Activated gamma-delta T cell treated with Interleukin-2 at 50 U/mL for 16 hours (primary cell): ENCODE measurements at regions not wholly inside any gene's neighbourhood (a gene's known extent, or its start where the extent isn't known, plus 50 kb on each side); places are given as distances from the start of the nearest gene placed in this dataset.
"Not testable (repeated sequence)": the region's sequence is repeated elsewhere in the genome, so short reads cannot be mapped to it uniquely, and the experiment has no call there.

ENCODE experiments used
- DNase-seq: peaks from one replicate; pipeline ENCODE4 v3.0.0-alpha.2; 2020

DNA sequence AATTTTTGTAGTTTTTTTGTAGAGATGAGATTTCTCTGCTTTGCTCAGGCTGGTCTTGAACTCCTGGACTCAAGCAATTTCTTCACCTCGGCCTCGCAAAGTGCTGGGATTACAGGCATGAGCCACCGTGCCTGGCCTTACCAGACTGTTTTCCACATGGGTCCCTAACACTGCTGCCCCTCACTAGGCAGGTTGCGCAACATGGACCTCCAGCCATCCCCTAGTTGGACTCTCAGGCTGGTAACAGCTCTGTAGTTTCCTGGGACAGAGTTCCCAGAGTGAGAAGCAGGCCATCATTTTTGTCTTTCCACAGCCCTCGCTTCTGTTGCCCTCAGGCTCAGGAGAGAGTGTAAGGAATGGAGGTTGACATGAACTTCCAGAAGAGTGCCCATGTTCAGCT, 156.1 kb downstream of the CTH start:
- DNase-seq = no peak

DNA sequence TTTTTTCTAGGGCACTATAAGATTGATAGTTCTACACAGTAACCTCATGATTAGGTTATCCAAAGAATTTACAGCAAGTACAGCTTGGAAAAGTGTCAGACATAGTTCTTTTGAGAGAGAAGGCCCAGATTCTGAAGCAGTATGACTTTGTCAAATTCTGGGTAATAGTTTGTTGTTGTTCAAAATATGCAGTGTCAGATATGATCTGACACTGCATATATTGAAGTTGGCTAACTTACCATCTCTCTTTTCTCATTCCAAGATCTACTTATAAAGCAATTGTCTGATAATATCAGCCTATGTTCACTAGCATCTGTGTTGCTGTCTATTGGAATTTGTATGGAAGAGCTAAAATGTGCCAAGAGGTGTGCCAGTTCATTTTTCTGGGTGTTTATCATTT, 160.1 kb downstream of the CTH start:
- DNase-seq = no peak

DNA sequence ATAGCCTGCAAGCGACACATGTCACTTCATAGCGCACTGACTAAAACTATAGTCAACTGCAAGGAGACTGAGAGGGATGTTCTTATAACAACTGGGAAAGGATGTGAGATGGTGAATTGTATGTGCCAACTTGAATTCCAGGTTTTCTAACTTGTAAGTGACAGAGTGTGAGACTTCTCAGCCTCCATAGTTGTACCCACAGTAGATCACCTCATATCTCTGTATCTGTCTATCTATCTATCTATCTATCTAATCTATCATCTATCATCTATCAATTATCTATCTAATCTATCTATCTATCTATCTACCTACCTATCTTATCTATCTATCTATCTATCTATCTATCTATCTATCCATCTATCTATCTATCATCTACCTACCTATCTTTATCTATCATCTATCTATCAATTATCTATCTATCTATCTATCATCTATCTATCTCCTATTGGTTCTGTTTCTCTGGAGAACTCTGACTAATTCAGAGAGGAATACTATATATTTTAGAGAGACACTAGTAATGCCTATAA, 162.3 kb downstream of the CTH start:
- no peak for DNase-seq

DNA sequence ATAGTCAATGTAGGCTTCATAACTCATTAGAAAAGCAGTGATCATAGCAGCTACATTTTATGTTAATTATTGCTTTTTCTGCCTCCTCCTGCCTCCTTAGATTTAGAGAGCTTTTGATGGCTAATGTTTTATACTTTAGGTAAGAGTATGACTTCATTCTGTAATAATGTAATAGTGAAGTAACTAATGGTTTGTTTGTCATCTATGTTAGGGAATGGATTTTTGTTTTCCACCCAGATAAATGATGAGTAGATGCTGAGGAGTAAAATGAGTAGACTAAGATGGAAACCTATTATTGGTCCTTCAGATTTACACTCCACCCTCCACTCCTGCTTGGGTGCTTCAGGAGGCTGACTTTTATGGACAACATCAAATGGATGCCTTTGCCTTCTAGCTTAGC, 170.6 kb downstream of the CTH start:
- DNase-seq = no peak

DNA sequence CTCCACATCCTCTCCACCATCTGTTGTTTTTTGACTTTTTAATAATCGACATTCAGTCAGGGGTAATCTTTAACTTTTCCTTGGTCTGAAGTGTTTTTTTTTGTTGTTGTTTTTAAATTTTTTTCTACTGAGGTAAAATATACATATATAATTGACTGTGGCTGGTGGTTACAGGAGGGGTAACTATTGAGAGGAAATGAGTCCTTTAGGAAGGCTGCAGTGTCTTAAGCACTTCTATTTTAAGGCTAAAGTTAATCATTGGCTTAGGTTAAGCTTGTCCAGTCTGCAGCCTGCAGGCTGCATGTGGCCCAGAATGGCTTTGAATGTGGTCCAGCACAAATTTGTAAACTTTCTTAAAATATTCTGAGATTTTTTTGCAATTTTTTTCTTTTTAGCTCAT, 172.5 kb downstream of the CTH start:
- DNase-seq = no peak

DNA sequence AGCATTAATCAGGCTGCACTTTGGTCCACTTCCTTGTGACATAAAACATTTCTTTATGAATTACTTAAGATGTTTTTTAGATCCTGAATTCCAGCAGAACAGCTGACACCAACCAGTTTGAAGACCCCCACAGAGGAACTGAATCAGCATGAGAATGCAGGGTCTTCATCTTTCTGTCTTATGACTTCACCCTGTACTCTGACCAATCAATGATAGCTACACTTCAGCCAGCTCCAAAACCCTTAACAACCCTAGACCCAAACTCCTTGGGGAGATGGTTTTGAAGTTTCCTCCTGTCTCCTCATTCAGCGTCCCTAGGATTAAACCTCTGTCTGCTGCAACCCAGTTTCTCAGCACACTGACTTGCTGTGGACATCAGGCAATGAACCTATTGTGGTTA, 175.0 kb downstream of the CTH start:
- no peak for DNase-seq

DNA sequence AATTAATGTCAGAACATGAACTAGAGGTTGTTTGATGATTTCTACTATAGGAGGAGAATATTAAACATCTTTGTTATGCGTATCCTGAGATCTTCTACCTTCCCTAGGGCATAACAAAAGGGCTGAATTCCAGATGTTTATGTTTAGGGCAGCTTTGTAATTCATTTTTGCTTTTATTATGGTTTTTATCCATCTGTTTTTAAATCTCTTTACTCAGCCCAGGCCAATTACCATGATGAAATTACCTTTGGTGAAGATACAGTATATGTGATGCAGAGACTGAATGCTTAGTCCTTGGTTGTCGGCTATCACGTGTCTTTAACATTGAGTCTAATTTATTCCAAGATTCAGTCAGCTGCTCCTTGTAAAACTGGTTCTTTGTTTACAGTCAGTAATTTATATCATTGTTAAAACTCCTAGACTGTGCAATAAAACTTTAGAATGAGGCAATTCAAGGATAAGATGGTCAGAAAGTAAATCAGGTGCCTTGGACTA, 176.9 kb downstream of the CTH start:
- DNase-seq = no peak

DNA sequence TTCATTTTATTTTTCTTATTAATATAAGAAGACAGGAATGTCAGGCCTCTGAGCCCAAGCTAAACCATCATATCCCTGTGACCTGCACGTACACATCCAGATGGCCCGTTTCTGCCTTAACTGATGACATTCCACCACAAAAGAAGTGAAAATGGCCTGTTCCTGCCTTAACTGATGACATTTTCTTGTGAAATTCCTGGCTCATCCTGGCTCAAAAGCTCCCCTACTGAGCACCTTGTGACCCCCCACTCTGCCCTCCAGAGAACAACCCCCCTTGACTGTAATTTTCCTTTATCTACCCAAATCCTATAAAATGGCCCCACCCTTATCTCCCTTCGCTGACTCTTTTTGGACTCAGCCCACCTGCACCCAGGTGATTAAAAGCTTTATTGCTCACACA, 182.5 kb downstream of the CTH start:
- DNase-seq = not testable (repeated sequence)

DNA sequence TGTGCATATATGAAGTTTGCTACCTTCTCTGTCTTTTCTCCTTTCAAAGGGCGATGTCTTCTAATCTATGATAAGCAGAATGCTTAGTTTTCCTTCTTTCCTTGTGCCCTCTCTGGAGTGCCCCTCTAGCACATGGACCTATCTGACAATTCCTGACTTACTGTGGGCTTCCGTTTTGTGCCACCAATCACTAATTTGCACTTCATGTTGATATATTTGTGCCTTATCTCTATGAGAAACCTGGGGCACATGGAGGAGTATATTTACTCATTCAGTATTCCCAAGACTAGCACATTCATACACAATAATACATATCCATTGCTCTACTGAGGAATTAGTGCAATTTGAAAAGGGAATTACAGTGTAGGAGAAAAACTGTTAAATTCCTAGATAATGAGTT, 197.7 kb downstream of the CTH start:
- no peak for DNase-seq

DNA sequence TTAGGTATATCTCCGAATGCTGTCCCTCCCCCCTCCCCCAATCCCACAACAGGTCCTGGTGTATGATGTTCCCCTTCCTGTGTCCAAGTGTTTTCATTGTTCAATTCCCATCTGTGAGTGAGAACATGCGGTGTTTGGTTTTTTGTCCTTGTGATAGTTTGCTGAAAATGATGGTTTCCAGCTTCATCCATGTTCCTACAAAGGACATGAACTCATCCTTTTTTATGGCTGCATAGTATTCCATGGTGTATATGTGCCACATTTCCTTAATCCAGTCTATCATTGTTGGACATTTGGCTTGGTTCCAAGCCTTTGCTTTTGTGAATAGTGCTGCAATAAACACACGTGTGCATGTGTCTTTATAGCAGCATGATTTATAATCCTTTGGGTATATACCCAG, 199.1 kb downstream of the CTH start:
- DNase-seq = not testable (repeated sequence)

DNA sequence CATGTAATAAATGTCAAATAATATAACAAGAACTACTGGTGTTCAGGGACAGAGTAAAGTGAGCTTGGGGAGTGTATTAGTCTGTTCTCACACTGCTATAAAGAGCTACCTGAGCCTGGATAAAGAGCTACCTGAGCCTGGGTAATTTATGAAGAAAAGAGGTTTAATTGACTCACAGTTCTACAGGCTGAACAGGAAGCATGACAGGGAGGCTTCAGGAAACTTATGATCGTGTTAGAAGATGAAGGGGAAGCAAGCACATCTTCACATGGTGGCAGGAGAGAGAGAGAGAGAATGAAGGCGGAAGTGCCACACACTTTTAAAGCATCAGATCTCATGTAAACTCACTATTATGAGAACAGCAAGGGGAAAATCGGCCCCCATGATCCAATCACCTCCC, 205.9 kb downstream of the CTH start:
- no peak for DNase-seq

DNA sequence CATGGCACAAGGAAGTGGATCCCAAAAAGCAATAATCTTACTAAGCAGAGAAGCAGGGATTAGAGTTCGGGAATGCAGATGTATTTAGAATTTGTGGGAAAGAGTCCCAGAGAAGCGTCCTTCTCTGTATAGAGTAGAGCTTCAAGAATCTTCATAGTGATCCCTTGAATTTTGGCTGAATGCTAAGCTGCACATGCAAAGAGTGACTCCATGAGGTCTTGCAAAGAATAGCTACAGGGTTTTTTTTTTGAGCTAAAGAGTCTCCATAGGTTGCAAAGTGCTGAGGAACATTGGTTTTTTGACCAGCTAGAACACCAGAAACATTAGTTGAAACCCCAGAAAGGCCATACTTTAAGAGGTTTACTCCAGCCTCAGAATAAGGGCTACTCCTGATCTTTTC, 206.7 kb downstream of the CTH start:
- no peak for DNase-seq

DNA sequence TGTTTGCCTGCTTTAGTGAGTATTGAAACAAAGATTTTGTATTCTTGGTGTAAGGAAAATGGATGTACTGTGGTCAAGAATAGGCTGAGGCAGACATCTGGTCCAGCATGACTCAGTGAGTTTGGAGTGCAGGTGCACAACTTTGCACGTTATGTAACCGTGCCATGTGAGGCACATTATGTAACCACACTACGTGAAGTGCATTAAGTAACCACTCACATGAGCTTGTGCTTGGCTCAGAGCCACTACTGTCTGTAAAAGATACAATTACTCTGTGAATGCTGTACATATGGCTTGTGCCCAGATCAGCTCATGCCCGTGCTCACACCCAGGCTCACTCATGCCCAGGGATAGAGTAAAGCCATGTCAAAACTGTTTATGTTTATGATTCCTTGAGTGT, 216.8 kb downstream of the CTH start:
- no peak for DNase-seq

DNA sequence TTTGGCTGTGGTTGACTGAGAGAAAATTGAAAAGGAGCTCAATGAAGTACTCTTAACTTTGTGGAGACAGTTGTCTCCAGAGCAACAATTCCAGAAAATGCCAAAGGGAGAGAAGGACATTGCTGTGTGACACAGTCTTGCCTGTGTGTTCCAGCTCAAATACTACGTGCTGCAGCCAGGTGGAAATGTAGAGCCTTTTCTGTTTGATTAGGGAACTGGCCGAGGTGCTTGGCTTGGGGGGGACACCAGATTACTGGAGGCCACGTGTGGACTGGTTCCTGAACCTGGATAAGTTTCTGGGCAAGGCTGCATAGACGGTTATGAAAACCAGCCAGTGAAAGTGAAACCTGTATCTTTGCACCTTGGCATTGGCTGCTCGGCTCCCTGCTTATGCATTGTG, 217.9 kb downstream of the CTH start:
- no peak for DNase-seq

DNA sequence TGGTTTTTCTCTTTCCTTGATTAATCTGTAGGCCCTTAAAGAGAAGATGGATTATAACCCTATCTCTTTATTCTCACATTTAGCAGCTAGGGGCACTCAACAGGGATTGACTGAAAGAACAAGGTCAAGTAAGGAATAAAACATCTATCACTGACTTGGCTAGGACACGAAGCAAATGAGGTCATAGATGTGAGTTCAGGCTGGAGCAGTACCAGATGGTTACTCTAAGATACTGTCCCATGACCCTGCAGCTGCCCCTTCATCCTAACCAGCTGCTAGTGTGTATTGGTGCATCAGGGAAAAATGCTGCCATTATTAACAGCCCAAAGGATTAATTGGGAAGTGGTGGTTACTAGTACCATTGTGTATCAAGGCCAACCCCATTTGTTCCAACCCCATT, 221.9 kb downstream of the CTH start:
- no peak for DNase-seq

DNA sequence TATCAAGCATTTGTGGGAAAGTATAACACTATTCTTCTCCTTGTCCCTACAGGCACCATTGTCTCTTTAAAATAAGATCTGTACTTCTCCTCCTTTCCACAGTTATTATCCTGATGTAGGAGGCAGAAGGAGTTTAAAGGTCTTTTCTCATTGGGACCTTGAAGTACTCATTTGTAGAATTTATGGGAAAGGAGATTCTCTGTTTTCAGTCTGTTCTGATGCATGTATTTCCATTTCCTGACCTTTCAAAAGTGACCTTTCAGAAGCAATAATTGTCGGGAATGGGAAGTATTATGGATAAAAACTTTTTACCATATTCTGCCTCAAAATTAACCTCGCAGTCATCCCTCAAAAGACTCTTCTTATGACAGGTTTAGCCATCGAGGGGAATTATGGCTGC, 224.8 kb downstream of the CTH start:
- DNase-seq = no peak

DNA sequence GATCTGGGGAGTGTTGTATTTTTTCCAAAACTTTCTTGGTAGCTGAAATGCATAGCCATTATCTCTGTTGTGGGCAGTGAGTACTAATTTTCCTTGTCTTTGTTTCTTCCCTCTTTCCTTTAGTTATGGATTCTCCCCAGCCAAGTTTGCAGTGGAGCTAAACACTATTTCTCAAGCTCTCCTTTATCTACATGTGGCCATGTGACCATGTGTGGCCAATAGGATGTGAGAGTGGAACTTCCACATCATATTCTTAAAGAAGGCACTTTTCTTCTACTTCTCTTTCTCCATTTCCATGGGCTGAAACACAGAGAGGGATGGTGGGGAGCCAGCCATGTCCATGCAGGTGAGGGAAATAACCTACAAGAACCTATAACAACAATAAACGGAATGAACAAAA, 230.8 kb downstream of the CTH start:
- no peak for DNase-seq

DNA sequence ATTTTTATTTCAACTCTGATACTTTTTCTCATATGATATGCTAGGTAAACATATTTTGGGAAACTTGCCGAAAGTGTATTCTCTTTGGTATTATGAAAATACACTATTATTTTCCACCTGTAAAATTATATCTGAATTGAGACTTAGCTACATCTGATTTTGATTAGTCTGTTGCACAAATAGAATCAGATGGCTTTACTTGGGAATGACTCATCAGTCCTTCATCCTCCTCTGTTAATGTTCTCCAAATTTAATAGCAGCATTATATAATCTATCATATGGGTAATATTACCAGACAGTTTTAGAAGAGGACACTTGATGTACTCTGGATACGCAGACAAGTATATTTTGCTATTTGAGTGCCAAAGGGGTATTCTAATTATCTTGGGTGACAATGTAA, 245.3 kb downstream of the CTH start:
- no peak for DNase-seq

DNA sequence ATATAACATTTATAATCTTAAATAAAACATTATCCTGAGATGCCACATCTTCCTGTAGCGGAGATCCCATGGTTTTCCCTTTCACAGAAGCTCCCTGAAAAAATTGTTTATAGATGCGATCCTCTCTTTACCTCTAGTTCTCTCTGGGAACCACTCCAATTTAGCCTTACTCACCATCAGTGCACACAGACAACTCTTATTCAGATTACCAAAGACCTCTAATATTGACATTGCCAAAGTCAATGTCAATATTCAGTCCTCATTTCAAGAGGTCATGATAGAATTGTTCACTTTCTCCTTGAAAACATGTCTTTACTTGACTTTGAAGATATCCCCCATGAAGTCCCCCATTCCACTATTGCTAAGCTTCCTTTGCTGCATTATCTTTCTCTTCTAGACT, 248.8 kb downstream of the CTH start:
- no peak for DNase-seq

DNA sequence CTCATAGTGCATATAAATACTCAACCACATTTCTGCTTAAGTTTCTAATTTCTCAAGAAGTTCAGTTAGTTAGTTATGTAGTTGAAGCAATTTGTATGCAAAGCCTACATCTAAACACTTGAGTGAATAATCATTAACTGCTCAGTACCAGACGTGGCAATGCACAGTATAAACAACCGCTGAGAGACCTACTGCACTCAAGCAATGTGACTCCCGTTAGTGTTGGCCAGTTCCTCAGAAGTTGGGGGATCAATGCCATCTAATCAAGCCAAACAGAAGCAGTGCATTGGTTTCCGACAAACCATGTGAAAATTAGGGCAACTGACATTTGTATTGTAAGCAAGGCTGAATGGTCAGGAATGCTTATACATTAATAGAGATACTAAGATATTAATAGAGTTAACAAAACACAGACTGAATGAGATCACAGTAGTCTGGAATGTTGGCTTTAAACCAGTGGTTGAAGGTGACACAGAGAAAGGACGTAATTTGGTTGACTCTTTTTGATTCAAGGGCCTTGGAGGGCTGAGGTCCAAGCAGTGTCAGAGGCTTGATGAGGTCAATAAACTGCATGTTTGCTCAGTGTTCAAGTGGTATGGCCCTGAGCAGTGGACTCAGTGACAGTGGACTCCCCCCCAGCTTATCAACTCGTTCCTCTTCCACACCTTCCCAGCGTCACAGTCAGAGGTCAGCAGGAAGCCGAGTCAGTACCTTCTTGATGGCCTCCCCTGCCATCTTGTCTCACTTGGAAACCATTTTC, 255.5 kb downstream of the CTH start:
- DNase-seq = no peak

DNA sequence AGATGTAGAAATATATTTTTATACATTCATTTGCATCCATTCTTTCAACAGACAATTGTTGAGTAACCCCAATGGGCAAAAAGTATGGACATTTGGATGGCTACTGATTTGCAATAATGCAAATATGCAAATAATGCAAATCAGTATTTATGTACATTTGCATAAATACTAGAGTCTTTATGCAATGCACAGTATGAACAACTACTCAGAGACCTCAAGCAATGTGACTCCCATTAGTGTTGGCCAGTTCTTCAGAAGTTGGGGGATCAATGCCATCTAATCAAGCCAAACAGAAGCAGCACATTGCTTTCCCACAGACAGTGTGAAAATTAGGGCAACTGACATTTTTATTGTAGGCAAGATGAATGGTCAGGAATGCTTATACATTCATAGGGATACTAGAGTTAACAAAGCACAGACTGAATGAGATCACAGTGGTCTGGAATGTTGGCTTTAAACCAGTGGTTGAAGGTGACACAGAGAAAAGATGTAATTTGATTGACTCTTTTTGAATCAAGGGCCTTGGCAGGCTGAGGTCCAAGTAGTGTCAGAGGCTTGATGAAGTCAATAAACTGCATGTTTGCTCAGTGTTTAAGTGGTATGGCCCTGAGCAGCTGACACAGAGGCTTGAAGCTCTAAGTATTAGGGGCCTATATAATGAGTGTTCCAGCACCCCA, 256.6 kb downstream of the CTH start:
- DNase-seq = no peak

DNA sequence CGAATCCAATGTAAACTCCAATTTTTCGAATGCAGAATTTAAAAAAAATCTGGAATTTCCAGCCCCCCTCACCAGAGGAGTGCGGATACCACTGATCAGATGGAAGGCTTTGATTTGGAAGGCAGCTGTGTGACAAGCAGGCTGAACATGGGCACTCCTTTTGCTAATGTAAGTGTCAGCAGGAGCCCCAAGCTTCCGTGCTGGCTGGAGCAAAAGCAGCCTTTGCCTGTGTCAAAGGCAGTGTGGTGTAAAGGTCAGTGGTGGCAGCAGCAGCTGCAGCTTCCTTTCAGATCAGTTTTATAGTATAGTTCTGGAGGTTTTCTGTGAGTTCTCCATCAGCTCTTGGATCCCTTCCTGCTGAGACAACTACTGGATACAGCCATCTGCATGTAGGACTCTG, 259.9 kb downstream of the CTH start:
- DNase-seq = no peak

DNA sequence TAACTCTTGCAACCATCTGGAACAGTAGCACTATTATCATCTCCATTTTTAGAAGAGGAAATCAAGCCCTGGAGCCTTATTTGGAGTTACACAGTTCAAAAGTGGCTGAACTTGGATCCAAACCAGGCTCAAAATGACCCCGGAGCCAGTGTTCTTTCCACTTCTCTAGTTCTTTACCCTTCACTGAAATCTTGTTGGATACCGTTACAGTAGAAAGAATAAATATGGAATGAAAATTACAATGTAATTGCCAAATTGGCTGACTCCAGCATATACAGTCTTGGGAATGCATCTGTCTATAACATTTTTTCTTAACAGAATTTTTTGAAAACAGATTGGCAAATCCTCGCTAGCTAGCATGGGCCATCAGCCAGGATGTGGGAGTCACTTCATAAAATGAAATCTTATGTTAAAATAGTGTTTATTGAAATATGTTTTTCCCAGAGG, 261.4 kb downstream of the CTH start:
- no peak for DNase-seq

DNA sequence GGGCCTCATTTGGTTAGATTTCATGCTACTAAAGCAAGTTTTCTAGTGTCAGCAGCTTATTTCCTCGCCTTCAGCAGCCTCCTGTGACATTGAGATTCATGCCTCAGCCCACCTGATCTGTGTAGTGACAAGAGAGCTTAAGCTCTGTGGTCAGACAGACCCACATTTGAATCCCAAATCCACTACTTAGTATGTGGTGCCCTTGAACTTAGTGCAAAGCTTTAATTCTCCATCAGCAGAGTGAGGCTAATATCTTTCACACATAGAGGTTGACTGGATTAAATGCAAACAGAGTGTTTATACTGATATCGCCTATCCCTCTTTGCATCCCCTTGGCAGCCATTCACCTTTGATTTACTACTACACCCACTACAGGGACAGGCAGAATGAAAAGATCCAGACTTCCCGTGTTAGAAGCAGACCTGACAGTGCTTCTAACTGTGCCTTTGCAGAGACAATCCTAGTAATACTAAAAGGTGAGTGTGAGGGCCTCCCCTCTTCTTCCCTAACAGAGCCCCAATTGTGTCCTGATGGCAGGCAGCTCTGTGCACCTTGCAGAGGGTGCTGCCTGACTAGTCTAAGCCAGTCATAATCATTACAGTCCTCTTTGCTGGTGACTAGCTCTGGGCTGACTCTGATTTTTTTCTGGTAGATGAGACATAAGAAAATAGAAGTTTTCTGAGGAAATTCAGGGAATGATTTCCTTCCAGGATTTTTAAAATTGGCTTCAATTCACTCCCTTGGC, 264.0 kb downstream of the CTH start:
- no peak for DNase-seq
